Epithelial cell of prostate (primary cell): ENCODE measurements at regions not wholly inside any gene's neighbourhood (a gene's known extent, or its start where the extent isn't known, plus 50 kb on each side); places are given as distances from the start of the nearest gene placed in this dataset.
"Not testable (repeated sequence)": the region's sequence is repeated elsewhere in the genome, so short reads cannot be mapped to it uniquely, and the experiment has no call there.

ENCODE experiments used
- DNase-seq: peaks from one replicate; pipeline ENCODE4 v3.0.0-alpha.2; 2011; ENCODE audit warnings: low read depth, low spot score
- H3K27ac ChIP-seq: fragments of 450-650 bp; 2 replicates; pipeline ENCODE4 v1.5.1; 2017; ENCODE audit warnings: mild to moderate bottlenecking

- H3K27ac ChIP-seq: no peak overlapping the region
- DNase-seq: no peak
Observed at GRCh38 chr2:64738026-64738425, 84.3 kb upstream of the SERTAD2 start.

GRCh38 chr2:64742678-64743077 is 89.0 kb upstream of the SERTAD2 start:
- H3K27ac ChIP-seq: no peak overlapping the region
- no peak for DNase-seq

DNA sequence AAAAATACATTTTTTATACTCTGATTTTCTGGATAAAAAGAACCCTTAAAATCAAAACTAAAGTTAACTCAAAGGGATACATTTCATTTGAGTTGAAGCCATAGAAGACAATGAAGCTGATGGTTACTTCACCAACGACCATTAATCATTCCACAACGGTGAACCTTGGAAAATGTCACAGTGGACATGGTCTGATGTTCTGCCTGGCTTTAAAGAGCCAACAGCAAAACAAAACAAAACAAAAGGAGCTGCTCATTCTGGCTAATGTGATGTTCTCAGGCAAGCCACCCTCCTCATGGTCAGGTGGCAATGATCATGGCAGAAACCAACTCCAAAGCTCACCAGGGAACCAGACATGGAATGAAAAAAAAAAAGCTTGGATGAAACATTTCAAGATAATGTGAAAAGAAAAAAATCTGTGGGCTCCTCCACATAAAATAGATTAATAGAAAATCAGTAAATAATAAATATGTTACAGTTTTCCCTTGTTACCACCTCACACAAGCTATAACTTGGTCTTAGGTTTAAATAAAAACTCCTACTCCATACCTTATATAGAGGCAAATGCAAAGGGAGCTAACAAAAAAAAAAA is 90.1 kb upstream of the SERTAD2 start:
- no peak overlapping the region for H3K27ac ChIP-seq
- no peak for DNase-seq

DNA sequence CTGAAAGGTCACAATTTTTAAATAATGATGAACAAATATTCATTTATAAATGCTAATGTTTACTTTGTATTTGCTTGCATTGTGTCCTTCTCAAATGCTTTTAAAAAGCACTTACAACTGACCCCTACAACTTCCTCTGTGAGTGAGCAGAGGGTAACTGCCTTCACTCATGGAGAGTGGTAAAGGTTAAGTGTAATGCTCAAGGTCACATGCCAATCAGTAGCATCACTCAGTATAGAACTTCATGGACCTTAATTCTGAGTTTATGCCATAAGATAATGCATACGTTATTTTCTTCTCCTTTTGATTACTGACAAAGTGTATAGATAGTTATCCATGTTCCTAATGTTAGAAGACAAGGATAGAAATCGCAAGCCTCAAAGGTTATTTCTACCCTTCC is 91.8 kb upstream of the SERTAD2 start:
- H3K27ac ChIP-seq: no peak overlapping the region
- no peak for DNase-seq

GRCh38 chr2:64747690-64748091 is 94.0 kb upstream of the SERTAD2 start:
- H3K27ac ChIP-seq, DNase-seq: not testable (repeated sequence)

DNA sequence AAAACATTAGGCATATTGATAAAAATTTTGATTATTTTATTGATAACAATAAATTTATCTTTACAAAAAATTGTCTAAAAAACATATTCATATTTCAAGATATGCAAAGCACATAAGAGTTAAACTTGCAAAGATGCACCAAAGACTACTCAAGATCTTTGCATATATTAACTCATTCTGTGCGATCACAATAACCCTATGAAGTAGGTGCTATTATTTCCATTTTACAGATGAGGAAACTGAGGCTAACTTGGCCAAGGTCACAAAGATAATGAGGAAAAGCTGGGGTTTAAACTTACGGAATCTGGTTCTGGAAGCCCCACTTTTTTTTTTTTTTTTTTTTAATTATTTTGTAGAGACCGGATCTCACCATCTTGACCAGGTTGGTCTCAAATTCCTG is 94.4 kb upstream of the SERTAD2 start:
- no peak for DNase-seq
- no peak overlapping the region for H3K27ac ChIP-seq

GRCh38 chr2:64748561-64748960 is 94.8 kb upstream of the SERTAD2 start:
- DNase-seq: no peak
- peak overlapping the region; percentile 94 for H3K27ac ChIP-seq

GRCh38 chr2:64749446-64749845 is 95.7 kb upstream of the SERTAD2 start:
- H3K27ac ChIP-seq: peak overlapping the region; percentile 94
- no peak for DNase-seq

DNA sequence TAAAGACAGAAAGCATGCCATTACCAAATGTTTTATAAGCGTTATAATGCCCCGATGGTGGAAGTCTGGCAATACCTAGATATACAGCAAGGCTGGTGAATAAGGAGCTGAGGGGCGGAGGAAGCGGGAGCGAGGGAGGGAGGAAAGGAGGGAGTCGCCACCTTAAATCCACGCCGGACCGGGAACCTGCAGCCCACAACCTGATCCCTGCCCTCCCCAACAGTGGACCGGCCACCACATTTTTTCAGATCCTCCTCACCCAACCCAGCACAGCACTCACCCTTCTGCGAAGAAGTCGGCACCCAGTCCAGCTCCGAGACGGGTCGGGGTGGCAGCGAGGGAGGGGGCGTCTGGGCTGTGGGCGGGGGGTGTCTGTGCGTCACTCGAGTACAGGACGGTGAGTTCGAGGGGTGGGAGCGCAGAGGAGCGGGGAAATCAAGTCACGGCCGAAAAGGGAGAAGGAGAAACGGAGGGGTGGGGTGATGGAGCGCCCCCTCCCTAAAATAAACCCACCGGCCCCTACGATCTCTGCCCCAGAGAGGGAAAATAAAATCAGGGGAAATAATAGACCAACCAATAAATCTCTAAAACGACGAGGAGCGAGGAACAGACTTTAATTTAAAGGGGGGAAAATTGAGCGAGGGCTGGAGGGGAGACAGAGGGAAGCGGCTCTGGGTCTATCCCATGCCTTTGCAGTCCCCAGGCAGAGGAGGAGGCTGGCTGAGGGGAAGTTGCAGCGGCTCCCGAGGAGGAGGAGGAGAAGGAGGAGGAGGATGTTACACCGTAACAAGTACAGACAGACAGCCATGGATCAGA is 96.5 kb upstream of the SERTAD2 start:
- peak overlapping the region; percentile 94 for H3K27ac ChIP-seq
- no peak for DNase-seq

GRCh38 chr2:64750817-64751285 is 97.1 kb upstream of the SERTAD2 start:
- H3K27ac ChIP-seq: peak overlapping the region; percentile 94
- peak; percentile 99 for DNase-seq

DNA sequence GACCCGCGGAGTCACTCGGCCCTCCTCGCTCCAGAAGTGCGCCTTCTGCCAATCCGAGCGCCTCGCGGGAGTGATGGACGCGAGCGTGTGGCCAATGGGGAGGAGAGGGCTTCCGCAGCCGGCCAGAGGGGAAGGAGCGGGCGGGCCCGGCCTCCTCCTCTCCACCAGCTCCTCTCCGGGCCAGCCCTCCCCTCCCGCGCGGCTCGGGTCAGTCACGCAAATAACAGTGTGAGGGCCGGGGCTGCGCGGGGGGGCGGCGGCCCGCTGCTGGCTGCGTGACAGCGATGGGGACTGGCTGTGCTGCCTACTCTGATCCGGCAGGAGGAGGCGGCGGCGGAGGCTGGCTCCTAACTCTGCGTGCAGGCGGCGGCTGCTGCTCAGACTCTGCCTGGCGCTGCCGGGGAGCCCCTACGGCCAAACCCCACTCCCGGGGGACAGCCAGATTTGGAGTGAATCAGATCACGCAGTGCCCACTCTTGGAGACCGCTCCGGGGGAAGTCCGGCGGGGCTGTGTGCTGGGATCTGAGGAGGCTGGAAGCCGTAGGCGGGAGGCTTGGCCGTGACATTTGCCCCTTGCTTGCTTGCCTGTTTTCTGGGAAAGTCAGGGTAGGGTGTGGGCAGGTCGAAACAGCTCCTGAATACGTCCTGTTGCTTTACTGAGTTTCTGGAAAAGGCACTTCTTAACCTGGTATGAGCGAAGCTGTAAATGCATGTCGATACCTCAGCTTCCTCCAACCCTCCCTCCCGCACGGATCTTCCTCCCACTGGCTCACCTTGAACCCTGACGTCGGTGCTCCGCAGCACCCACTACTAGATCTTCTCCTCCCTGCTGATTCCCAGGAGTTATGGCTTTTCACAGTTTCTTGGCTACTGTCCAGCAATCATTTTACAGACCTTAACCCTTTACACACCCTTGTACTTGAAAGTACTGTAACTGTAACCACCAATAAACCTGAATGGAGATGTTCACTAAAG is 97.9 kb upstream of the SERTAD2 start:
- peak overlapping the region; percentile 94 for H3K27ac ChIP-seq
- DNase-seq: peak; percentile 81

- H3K27ac ChIP-seq: no peak overlapping the region
- DNase-seq: no peak
Observed at GRCh38 chr2:64753399-64753798, 99.7 kb upstream of the SERTAD2 start.

GRCh38 chr2:64754570-64754969 is 100.9 kb upstream of the SERTAD2 start:
- no peak for DNase-seq

GRCh38 chr2:64757126-64757525 is 103.4 kb upstream of the SERTAD2 start:
- no peak for DNase-seq
- no peak overlapping the region for H3K27ac ChIP-seq

More at GRCh38 chr2:64754570-64754969, 100.9 kb upstream of the SERTAD2 start:
- no peak overlapping the region for H3K27ac ChIP-seq

DNA sequence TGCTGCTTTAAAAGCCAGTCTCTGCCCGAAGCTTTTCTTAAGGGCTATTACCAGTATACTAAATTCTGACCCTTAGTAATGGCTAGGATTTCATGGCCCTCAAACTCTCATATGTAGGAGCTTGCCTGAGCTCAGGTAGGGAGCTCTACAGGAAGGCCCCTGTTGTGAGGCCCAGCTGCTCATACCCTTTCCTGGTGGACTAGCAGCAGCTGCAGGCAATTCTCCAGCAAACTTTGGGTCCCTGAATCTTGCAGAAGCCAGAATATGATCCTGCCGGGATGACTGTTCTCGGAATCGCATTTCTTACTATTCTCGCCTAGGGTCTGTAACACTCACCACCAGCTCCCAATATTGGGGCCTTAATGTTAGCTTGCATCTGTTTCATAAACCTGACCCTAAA is 106.4 kb upstream of the SERTAD2 start:
- no peak for DNase-seq
- H3K27ac ChIP-seq: no peak overlapping the region

DNA sequence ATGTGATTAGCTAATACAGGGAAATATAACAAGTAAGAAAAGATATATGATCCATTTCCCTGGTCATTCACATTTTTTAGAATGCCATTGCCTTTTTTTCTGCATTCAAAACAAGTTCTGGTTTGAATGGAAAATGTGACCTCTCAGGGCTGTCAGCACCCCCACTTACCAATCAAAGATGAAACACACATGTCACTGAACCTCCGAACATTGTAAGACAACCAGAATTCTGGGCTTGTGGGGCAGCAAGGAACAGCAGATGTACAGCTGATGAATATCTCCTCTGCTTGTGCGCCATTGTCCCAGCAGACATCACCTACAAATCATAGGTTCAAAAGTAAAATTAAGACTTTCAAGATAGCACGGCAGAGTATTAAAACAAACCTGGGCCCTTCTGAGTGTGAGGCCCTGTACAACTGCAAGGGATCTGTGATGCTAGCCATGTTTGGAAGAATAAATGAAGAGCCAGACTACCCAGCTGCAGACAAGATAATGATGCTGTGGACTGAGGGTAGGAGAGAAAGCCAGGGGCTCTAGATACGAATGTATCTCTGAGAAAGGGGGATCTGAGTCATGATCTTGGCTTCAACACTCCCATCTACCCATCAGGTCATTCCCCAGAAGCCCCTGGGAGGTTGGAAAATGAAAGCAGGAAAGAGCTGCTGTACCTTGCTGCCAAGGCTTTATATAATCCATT is 108.7 kb upstream of the SERTAD2 start:
- DNase-seq: no peak
- no peak overlapping the region for H3K27ac ChIP-seq

DNA sequence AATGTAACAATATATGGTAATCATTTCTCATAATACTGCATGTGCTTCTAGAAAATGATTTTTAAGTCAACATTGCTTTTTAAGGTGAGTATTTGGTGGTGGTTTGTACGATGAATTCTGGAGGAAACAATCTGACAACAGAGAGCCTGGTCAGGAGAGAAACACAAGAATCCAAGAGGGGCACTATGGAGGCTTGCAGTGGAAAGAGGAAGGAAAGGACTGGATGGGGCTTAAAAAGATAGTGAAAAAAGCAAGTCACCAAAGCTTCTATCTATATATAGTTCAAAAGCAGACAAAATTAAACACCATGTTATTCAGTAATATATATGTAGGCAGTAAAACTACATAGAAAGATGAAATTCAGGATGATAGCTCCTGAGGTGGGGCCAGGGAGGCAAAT is 109.4 kb upstream of the SERTAD2 start:
- DNase-seq: no peak
- H3K27ac ChIP-seq: no peak overlapping the region

DNA sequence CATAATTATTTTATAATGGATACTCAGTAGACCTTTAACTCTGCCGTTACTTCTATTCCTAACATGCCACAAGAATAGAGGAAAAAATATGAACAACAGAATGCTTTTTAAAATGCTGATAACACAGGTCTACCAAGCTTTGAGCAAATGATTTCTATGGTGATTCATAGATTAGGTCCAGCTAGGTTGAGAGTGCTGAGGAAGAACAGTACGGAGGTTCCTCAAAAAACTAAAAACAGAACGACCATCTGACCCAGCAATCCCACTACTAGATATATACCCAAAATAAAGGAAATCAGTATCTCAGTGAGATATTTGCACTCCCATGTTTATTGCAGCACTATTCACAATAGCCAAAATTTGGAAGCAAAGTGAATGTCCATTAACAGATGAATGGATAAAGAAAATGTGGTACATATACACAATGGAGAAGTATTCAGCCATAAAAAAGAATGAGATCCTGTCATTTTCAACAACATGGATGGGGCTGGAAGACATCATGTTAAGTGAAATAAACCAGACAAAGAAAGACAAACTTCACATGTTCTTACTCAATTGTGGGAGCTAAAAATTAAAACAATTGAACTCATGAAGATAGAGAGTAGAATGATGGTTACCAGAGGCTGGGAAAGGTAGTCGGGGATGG is 111.6 kb upstream of the SERTAD2 start:
- no peak overlapping the region for H3K27ac ChIP-seq
- no peak for DNase-seq

- DNase-seq: no peak
Observed at GRCh38 chr2:64766841-64767669, 113.3 kb upstream of the SERTAD2 start.

More at GRCh38 chr2:64766841-64767669, 113.3 kb upstream of the SERTAD2 start:
- H3K27ac ChIP-seq: peak overlapping the region; percentile 77
